OCI-LY7 (cell line): ENCODE measurements at regions not wholly inside any gene's neighbourhood (a gene's known extent, or its start where the extent isn't known, plus 50 kb on each side); places are given as distances from the start of the nearest gene placed in this dataset.

Experiments
- EZH2phosphoT487 ChIP-seq: fragments of 200-600 bp; sonication (generic); IDR thresholded peaks from 2 replicates; pipeline ENCODE4 v1.6.1; 2018; ENCODE audit warnings: low read depth, borderline replicate concordance, mild to moderate bottlenecking, mixed run types, antibody characterized with exemption, low read length, moderate library complexity, mixed read lengths
- TF ChIP-seq, protein P1 (sequence below): fragments of 200-600 bp; sonication (generic); conservative IDR thresholded peaks from 2 replicates; pipeline ENCODE4 v1.5.1; 2014; ENCODE audit warnings: mild to moderate bottlenecking, antibody characterized with exemption, low read length, moderate library complexity, mixed read lengths

DNA sequence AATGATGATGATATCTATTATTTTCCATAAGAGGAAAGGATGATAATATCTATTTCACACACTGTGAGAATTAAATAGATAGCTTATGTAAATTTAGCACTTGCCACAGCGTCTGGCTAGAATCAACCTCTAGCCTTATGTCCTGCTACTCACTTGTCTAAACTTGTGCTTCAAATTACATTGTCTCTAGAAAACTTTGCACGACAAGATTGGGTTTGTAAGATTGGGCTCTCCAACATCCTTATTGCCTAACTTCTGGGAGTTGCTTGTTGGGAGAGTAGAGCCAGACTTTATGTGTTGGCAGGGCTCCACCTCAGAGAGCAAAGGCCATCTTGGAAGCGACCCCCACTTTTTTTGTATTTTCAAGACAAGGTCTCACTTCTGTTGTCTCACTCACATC is 50.0 kb upstream of the POGK start:
- TF ChIP-seq, protein P1, sequence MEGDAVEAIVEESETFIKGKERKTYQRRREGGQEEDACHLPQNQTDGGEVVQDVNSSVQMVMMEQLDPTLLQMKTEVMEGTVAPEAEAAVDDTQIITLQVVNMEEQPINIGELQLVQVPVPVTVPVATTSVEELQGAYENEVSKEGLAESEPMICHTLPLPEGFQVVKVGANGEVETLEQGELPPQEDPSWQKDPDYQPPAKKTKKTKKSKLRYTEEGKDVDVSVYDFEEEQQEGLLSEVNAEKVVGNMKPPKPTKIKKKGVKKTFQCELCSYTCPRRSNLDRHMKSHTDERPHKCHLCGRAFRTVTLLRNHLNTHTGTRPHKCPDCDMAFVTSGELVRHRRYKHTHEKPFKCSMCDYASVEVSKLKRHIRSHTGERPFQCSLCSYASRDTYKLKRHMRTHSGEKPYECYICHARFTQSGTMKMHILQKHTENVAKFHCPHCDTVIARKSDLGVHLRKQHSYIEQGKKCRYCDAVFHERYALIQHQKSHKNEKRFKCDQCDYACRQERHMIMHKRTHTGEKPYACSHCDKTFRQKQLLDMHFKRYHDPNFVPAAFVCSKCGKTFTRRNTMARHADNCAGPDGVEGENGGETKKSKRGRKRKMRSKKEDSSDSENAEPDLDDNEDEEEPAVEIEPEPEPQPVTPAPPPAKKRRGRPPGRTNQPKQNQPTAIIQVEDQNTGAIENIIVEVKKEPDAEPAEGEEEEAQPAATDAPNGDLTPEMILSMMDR, result no peak
- no peak for TF ChIP-seq EZH2phosphoT487
